ENCODE measurements at regions not wholly inside any gene's neighbourhood (a gene's known extent, or its start where the extent isn't known, plus 50 kb on each side); places are given as distances from the start of the nearest gene placed in this dataset.

- DNase-seq: no peak
These were observed 815.3 kb upstream of the HS6ST1 start for GRCh38 chr2:129133692-129134641.

DNA sequence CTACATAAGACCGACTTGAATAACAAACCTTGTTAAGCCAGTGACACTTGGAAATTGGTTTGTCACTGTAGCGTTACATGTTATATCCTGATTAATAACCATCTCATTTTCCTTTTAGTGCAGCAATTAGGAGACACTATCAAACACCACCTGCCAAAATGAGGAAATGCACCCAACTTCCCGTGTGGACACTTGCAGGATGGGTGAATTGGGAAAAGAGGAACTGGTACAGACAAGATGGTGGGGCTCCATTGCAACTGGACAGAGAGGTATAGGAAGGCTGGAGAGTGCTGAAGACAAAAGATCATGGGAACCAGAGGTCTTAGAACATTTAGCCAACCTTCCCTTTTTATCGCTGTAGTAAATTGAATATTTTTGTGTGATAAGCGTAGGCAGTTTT lies 816.3 kb upstream of the HS6ST1 start:
- DNase-seq: no peak

- no peak for DNase-seq
These were observed 820.7 kb upstream of the HS6ST1 start for GRCh38 chr2:129139380-129139779.

GRCh38 chr2:129142465-129142864 lies 823.8 kb upstream of the HS6ST1 start:
- DNase-seq: no peak

DNA sequence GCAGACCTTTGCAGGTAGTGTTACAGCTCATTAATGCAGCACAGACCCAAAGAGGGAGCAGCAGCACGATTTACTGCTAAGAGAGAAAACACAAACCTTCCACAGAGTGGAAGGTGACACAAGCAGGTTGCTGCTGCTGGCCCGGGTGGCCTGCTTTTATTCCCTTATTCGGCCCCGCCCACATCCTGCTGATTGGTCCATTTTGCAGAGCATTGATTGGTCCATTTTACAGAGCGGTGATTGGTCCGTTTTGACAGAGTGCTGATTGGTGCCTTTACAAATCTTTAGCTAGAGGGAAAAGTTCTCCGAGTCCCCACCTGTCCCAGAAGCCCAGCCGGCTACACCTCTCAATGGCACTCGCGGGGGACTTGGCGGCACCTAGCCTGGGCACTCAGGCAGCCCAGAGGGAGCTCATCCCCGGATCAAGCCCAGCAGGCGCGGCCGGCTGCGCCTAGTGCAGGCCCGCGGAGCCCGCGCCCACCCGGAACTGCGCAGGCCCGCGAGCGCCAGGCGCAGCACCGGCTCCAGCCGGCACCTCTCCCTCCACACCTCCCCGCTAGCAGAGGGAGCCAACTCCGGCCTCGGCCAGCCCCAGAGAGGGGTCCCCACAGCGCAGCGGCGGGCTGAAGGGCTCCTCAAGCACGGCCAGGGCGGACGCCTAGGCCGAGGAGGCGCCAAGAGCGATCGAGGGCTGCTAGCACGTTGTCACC lies 825.6 kb upstream of the HS6ST1 start:
- DNase-seq: no peak

GRCh38 chr2:129152514-129152913 lies 827.0 kb upstream of the RAB6C start:
- no peak for DNase-seq

- no peak for DNase-seq
These were observed 818.6 kb upstream of the RAB6C start for GRCh38 chr2:129160879-129161278.

DNA sequence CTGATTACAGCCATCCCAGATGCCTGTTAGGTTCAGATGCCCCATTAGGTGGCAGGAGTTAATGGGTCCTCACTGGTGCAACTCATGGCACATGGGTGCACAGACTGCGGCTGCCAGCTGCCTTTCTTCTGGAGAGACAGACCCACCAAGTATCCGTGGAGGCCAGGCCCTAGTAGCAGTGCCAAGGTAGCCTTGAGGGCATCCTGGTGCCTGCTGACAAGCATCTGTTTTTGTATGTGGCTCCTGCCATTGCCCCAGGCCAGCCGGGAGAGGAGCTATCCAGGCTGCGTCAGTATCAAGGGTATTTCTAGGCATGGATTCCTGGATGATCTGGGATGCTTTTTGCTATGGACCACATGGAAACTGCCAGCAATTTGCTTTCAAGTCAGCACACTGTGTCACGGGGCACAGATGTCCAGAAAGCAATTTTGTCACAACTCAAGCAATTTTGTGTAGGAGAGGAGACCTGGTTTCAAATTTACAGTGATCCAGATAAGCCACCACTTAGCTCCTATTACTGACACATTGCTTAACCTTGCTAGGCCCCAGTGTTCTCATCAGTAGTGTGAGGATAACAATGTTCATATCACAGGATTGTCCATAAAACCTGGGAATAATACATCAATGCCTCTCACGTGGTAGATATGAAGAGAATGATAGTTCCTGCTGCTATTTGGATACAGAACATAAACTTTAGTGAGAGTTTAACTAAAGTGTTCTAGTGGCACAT lies 815.1 kb upstream of the RAB6C start:
- DNase-seq: no peak

DNA sequence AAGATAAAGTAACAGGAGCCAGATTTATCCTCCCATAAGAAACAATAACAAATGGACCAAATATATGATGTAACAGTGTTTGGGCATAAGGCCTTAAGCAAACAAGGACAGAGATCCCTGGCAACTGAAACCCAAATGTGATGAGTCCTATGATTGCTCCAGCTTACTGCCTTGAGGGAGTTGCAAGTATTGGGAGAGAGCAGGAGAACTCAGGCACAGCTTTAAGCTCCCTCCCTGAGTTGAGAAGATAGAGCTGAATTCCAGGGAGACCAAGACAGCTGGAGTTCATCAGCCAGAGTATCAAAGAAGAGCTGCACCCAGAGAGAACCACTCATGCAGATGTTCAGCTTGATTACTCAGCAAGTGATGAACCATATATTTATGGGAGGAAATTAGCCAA lies 814.5 kb upstream of the RAB6C start:
- no peak for DNase-seq

GRCh38 chr2:129167456-129167855 lies 812.0 kb upstream of the RAB6C start:
- DNase-seq: no peak

DNA sequence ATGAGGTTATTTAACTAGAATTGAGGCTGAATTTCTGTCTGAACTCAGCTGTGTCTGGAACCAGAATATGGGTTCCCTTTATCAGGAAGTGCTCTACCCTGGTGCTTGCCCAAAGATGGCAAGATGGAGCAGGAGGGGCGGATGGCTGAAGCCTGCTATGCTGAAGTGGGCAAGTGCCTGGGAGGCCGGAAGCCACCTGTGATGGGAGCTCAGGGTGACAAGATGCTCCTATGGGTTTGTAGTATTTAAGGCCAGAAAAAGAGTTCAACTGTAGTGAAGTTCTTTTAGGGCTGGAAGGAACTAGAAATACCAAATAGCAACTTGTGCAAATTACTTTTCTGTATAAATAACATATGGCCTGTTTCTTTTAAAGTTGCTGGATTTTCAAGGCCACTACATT lies 808.9 kb upstream of the RAB6C start:
- DNase-seq: no peak

DNA sequence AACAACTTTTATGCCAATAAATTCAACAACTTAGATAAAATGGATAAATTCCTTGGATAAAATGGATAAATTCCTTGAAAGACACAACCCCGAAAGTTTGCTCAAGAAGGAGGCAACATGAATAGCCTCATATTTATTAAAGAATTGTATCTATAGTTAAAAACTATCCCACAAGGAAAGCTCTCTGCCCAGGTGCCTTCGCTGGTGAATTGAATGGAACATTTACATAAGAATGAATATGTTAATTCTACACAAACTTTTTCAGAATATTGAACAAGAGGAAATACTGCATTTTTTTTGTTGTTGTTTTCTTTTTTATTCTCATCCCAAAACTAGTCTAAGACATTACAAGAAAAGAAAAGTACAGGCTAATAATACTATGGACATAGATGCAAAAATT lies 805.3 kb upstream of the RAB6C start:
- no peak for DNase-seq

DNA sequence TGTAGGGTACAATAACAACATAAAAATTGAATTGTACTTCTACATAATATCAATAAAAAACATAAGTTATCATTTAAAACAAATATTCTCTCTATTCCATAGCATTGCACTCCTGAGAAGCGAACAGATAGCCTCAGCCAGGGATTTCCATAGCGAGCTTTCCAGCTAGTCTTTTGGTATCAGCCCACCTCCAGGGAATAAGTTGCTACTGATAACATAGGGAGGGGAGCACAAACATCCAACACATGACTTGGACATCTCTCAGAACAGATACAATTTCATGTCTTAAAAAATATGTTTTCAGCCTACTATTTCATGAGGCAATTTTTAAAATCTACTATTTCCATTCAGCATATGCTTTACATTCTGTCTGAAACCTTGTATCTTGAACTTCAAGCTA lies 804.4 kb upstream of the RAB6C start:
- no peak for DNase-seq

DNA sequence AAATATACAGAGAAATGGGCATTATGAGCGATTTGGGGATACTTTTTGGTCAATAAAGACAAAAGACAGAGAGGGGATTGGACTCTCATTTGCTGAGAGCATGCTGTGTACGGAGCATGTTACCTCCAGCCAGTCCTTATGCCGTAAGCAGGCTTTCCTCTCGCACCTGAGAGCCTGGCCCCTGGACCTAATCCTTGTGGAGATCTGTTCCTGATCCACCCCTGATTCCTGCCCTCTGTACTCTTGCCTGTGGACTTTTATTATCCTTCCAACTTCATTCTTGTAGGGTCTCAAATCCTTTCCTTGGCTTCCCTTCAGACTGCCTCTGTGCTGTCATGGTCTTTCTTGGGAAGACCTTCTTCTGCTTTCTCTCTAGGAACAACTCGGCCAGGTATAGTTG lies 803.1 kb upstream of the RAB6C start:
- DNase-seq: no peak

DNA sequence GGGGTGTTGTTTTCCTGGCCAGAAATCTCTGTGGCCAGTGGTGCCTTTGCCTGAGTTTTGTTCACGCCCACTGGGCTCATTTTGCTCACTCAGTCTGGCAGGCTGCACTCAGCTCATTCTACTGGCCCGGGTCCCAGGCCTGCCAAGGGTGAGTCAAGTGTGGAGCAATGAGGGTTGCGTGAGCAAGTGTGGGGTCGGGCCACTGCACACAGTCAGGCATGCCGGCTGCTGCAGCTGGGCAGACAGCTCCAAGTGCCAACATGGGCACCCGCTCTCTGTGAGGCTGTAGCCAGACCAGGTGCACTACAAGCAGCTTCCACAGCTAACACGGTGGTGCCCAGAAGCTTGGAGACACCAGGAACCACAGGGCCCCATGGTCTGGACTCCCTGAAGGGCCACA lies 801.1 kb upstream of the RAB6C start:
- no peak for DNase-seq

- DNase-seq: no peak
These were observed 800.3 kb upstream of the RAB6C start for GRCh38 chr2:129179199-129179598.

DNA sequence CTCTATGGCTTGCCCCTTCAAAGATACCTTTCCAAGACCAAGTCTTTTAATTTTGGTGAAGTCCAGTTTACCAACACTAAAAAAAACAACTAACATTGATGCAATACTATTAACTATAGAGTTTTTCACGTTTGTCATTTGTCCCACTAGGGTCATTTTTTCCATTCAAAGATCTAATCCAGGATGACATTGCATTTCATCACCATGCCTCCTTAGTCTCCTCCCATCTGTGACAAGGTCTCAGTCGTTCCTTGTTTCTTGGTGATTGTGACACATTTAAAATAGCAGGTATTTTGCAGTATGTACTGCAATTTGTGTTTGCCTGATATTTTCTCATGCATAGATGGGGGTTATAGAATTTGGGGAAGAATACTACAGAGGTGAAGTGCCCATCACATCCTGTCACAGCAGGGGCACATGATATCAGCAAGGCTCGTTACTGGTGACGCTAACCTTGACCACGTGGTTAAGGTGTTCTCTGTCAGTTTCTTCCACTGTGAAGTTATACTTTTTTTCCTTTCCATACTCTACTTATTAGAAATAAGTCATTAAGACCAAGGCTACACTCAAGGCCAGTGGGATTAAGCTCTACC lies 799.2 kb upstream of the RAB6C start:
- DNase-seq: no peak

DNA sequence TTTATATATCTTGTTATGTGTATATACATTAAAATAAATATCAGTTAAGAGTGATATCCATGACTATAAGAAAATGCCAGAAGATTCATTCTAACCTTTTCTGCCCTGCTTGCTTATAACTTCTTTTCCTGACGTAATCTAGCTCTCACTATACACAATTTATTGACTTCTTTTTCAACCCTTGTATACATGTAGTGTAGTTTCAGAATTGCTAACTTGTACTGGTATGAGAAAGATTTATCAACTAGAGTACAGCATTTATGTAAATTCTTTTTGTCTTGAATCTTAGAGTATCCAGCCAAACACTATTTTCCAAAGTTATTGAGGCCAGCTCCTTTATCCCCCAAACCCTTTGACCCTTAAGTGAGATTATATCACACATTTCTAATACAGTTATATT lies 798.0 kb upstream of the RAB6C start:
- no peak for DNase-seq

- DNase-seq: no peak
These were observed 797.5 kb upstream of the RAB6C start for GRCh38 chr2:129181963-129182362.

DNA sequence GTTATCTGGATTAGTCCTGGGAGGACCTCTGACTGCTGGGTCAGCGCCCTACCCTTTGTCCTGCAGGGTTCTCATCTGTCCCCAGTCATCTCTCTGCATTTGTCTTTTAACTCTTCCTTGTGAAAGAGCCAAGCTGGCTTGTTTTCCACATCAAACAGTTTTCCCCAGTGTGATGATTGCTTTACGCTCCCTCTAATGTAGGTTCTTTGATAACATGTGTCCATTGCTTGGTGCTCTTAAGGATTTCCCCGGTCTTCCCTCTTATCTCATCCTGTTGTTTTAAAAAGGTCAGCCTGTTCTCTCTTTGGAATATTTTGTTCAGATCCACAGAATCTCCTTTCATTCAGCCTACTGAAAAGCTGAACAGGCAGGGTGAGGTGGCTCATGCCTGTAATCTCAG lies 792.1 kb upstream of the RAB6C start:
- no peak for DNase-seq

DNA sequence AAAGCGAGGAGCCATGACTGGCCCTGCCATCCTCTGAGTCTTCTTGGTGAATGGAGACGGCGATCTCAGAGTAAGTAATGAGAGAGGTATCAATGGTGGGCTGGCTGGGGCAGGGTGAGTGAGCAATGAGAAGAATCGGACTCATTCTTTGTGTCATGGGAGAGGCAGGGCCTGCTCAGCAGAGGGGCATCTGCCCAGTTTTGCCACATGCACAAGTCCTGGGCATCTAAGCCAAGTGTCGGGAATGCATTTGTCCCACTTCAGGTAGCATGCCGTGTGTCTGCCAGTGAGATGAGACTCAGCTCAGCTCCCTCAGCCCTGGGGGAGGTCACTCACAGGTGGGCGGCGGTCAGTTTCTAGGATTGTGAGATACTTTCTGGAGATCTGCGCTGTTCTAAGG lies 791.0 kb upstream of the RAB6C start:
- DNase-seq: no peak

DNA sequence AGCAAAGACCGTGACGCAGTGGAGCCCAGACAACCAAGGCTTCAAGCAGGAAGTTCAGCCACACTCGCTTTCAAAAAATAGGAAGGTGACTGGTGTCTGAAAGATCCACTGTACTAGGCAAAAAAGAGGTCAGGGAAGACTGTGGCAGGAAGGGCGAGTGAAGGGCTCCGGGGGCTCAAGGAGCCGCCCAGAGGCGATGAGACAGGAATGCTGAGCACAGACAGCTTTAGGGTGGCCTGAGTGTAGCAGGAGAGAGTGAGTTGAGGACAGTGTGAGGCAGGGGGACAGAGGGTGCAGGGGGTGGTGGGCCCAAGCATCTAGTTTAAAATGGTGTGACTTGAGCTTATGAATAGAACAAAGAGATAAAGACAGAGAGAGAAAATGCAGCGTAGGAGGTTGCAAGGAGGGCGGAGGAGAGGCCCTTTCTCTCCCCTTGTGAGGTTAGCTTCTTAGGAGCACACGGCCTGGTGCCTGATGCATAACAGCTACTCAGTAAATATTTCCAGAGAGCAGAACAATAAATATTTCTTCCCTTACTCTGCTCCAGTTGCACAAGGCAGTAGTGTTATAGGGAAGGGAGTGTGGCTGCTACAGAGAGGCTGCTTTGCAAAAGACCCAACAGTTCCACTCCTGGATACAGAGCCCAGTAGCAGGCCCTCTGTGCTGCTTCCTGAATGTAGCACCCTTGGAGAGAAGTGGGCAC lies 789.7 kb upstream of the RAB6C start:
- no peak for DNase-seq

DNA sequence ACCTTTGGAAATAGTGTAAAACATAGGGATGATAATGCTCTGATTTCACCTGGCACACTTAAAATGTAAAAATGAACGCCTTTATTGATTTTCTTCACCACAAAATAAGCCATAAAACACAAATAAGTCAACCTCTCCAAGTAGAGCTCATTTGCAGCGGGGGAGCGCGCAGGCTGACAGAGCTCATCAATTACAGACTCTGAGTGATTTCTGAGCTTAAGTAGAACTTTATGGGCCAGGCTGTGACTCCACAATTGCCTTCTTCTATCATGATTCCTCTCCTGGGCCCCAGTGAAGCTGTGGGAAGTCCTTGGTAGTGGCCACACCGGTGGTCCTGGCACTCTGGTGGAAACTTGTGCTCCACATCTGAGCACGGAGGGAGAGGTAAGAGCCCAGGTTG lies 789.0 kb upstream of the RAB6C start:
- DNase-seq: no peak

Data from stimulated activated CD8-positive, alpha-beta memory T cell treated with anti-CD3 and anti-CD28 coated beads, Interleukin-4, amount 100 ng/mL, for 48 hours (primary cell).